ENCODE measurements at regions not wholly inside any gene's neighbourhood (a gene's known extent, or its start where the extent isn't known, plus 50 kb on each side); places are given as distances from the start of the nearest gene placed in this dataset.

- H3K27ac ChIP-seq (ENCODE audit: low read depth, low read length) = no peak overlapping the region
- H4K20me1 ChIP-seq (ENCODE audit: insufficient read depth, low read length) = no peaks in the 10 kb centered on the region
- TF ChIP-seq, protein P1, sequence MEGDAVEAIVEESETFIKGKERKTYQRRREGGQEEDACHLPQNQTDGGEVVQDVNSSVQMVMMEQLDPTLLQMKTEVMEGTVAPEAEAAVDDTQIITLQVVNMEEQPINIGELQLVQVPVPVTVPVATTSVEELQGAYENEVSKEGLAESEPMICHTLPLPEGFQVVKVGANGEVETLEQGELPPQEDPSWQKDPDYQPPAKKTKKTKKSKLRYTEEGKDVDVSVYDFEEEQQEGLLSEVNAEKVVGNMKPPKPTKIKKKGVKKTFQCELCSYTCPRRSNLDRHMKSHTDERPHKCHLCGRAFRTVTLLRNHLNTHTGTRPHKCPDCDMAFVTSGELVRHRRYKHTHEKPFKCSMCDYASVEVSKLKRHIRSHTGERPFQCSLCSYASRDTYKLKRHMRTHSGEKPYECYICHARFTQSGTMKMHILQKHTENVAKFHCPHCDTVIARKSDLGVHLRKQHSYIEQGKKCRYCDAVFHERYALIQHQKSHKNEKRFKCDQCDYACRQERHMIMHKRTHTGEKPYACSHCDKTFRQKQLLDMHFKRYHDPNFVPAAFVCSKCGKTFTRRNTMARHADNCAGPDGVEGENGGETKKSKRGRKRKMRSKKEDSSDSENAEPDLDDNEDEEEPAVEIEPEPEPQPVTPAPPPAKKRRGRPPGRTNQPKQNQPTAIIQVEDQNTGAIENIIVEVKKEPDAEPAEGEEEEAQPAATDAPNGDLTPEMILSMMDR (IDR thresholded peaks at IDR 0.05; ENCODE audit: extremely low read depth, low read depth, low read length) = no peak
- no peak for DNase-seq (ENCODE audit: insufficient read length, low spot score, missing footprints)
- H3K4me2 ChIP-seq (ENCODE audit: insufficient read depth, low read length) = no peak overlapping the region
- no peaks in the 10 kb centered on the region for H3K36me3 ChIP-seq (ENCODE audit: insufficient read depth, low read length)
- H3K9me3 ChIP-seq (ENCODE audit: low read depth, low read length) = no peaks in the 10 kb centered on the region
- H2AFZ ChIP-seq (ENCODE audit: low read length) = no peak overlapping the region
- H3K4me1 ChIP-seq (ENCODE audit: insufficient read depth, low read length) = no peaks in the 10 kb centered on the region
- no peaks in the 10 kb centered on the region for H3K27me3 ChIP-seq (ENCODE audit: insufficient read depth, low read length)
- no peaks in the 10 kb centered on the region for H3K79me2 ChIP-seq (ENCODE audit: insufficient read depth, low read length)
- H3K4me3 ChIP-seq (ENCODE audit: insufficient read depth, low read length) = no peak overlapping the region
Measured at GRCh38 chr4:111712093-111712677, 433.1 kb upstream of the FAM241A start.

- H3K4me2 ChIP-seq (ENCODE audit: insufficient read depth, low read length) = no peak overlapping the region
Measured at GRCh38 chr4:111713276-111713675, 432.0 kb upstream of the FAM241A start.

DNA sequence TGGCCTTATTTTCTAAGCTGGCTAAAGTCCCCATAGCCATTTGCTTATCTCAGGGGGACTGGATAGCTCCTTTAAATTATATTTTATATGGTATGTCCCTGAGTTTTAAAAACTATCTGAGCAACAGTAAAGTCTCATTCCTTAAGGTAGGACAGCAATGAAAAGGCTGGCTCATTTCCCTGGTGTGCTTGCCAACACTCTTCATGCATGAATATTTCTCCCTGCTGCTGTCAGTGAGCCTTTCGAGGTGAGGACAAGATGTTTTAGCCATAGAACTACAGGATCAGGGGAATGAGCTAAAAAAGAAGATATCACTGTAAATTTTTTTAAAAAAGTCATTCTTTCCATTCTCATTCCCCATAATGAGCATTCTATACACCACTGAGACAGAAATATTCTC is 427.3 kb upstream of the FAM241A start:
- TF ChIP-seq, protein P1 (IDR thresholded peaks at IDR 0.05; ENCODE audit: extremely low read depth, low read depth, low read length) = no peak
- DNase-seq (ENCODE audit: insufficient read length, low spot score, missing footprints) = no peak
- H3K4me2 ChIP-seq (ENCODE audit: insufficient read depth, low read length) = no peak overlapping the region
- no peaks in the 10 kb centered on the region for H3K27me3 ChIP-seq (ENCODE audit: insufficient read depth, low read length)
- no peak overlapping the region for H3K27ac ChIP-seq (ENCODE audit: low read depth, low read length)
- no peaks in the 10 kb centered on the region for H4K20me1 ChIP-seq (ENCODE audit: insufficient read depth, low read length)
- no peaks in the 10 kb centered on the region for H3K79me2 ChIP-seq (ENCODE audit: insufficient read depth, low read length)
- H3K36me3 ChIP-seq (ENCODE audit: insufficient read depth, low read length) = no peaks in the 10 kb centered on the region
- H3K4me3 ChIP-seq (ENCODE audit: insufficient read depth, low read length) = no peak overlapping the region
- H3K4me1 ChIP-seq (ENCODE audit: insufficient read depth, low read length) = no peaks in the 10 kb centered on the region
- no peaks in the 10 kb centered on the region for H3K9me3 ChIP-seq (ENCODE audit: low read depth, low read length)
- H2AFZ ChIP-seq (ENCODE audit: low read length) = no peak overlapping the region

More at GRCh38 chr4:111713276-111713675, 432.0 kb upstream of the FAM241A start:
- Histone ChIP-seq H3K27me3 (ENCODE audit: insufficient read depth, low read length) (no peaks in the 10 kb centered on the region), H2AFZ (ENCODE audit: low read length) (no peak overlapping the region), H3K4me1 (ENCODE audit: insufficient read depth, low read length) (no peaks in the 10 kb centered on the region), H3K4me3 (ENCODE audit: insufficient read depth, low read length) (no peak overlapping the region), H3K9me3 (ENCODE audit: low read depth, low read length) (no peaks in the 10 kb centered on the region), H3K27ac (ENCODE audit: low read depth, low read length) (no peak overlapping the region), H4K20me1 (ENCODE audit: insufficient read depth, low read length) (no peaks in the 10 kb centered on the region), H3K79me2 (ENCODE audit: insufficient read depth, low read length) (no peaks in the 10 kb centered on the region), H3K36me3 (ENCODE audit: insufficient read depth, low read length) (no peaks in the 10 kb centered on the region)
- DNase-seq (ENCODE audit: insufficient read length, low spot score, missing footprints) = no peak
- TF ChIP-seq, protein P1 (IDR thresholded peaks at IDR 0.05; ENCODE audit: extremely low read depth, low read depth, low read length) = no peak

GRCh38 chr4:111718763-111719559 is 426.3 kb upstream of the FAM241A start:
- TF ChIP-seq, protein P1 (IDR thresholded peaks at IDR 0.05; ENCODE audit: extremely low read depth, low read depth, low read length) = no peak
- H3K4me1 ChIP-seq (ENCODE audit: insufficient read depth, low read length) = no peaks in the 10 kb centered on the region
- H3K79me2 ChIP-seq (ENCODE audit: insufficient read depth, low read length) = no peaks in the 10 kb centered on the region
- H3K27me3 ChIP-seq (ENCODE audit: insufficient read depth, low read length) = no peaks in the 10 kb centered on the region
- no peaks in the 10 kb centered on the region for H3K36me3 ChIP-seq (ENCODE audit: insufficient read depth, low read length)
- no peak overlapping the region for H3K27ac ChIP-seq (ENCODE audit: low read depth, low read length)
- no peaks in the 10 kb centered on the region for H4K20me1 ChIP-seq (ENCODE audit: insufficient read depth, low read length)
- no peak for DNase-seq (ENCODE audit: insufficient read length, low spot score, missing footprints)
- no peaks in the 10 kb centered on the region for H3K9me3 ChIP-seq (ENCODE audit: low read depth, low read length)
- no peak overlapping the region for H2AFZ ChIP-seq (ENCODE audit: low read length)
- H3K4me3 ChIP-seq (ENCODE audit: insufficient read depth, low read length) = no peak overlapping the region
- no peak overlapping the region for H3K4me2 ChIP-seq (ENCODE audit: insufficient read depth, low read length)

Measured in osteoblast (primary cell).